ENCODE measurements at regions not wholly inside any gene's neighbourhood (a gene's known extent, or its start where the extent isn't known, plus 50 kb on each side); places are given as distances from the start of the nearest gene placed in this dataset.

GRCh38 chr18:30572214-30572613 is 470.3 kb downstream of the DSC3 start:
- H3K4me3 Mint-ChIP-seq, result no peak overlapping the region
- no peak overlapping the region for H3K4me2 ChIP-seq (ENCODE audit: insufficient read depth, insufficient read length, low read length)
- no peak overlapping the region for H2AK5ac ChIP-seq (ENCODE audit: insufficient read length, low read length)
- H3K27ac ChIP-seq (ENCODE audit: insufficient read length, low read depth, low read length), result no peak overlapping the region
- H3K14ac ChIP-seq (ENCODE audit: insufficient read depth, low read length), result no peak overlapping the region
- no peaks in the 10 kb centered on the region for H3K27me3 Mint-ChIP-seq (ENCODE audit: low read depth)
- H2BK12ac ChIP-seq (ENCODE audit: insufficient read length, low read depth, low read length), result no peak overlapping the region
- no peaks in the 10 kb centered on the region for H3K4me1 Mint-ChIP-seq
- no peaks in the 10 kb centered on the region for H4K20me1 ChIP-seq (ENCODE audit: control insufficient read depth, insufficient read depth, insufficient read length)
- no peak overlapping the region for H2BK15ac ChIP-seq (ENCODE audit: low read depth, low read length)
- H3K23ac ChIP-seq (ENCODE audit: insufficient read length, low read depth, low read length), result no peak overlapping the region
- H4K8ac ChIP-seq (replicated peaks; ENCODE audit: insufficient read length, low read depth, low read length), result no peak overlapping the region
- WGBS (ENCODE audit: extremely low coverage, insufficient read length, low lambda C conversion rate), result no CpG with 5 or more reads among the region's 2 CpGs
- no peak overlapping the region for H4K5ac ChIP-seq (ENCODE audit: insufficient read length, low read depth, low read length)
- no peaks in the 10 kb centered on the region for H3K23me2 ChIP-seq (ENCODE audit: insufficient read length, low read depth, low read length, poor library complexity, severe bottlenecking)
- no peak overlapping the region for H2BK120ac ChIP-seq (ENCODE audit: low read depth, low read length, poor library complexity, severe bottlenecking)
- H3K4me1 ChIP-seq (ENCODE audit: insufficient read depth, low read length), result no peaks in the 10 kb centered on the region
- no peak overlapping the region for H2BK5ac ChIP-seq (ENCODE audit: insufficient read length, low read length)
- H3T11ph ChIP-seq (ENCODE audit: low read length), result no peak overlapping the region
- no peak for DNase-seq
- H3K36me3 Mint-ChIP-seq (ENCODE audit: insufficient read depth in 1 of 3, low read depth in 3 of 3), result no peaks in the 10 kb centered on the region
- H2BK20ac ChIP-seq (ENCODE audit: low read depth, low read length, poor library complexity, severe bottlenecking), result no peak overlapping the region
- H3K79me2 ChIP-seq (ENCODE audit: insufficient read depth, low read length), result no peaks in the 10 kb centered on the region
- no peak overlapping the region for H2AFZ ChIP-seq (ENCODE audit: low read length)
- no peaks in the 10 kb centered on the region for H3K79me1 ChIP-seq (ENCODE audit: insufficient read depth, low read depth, low read length, poor library complexity, severe bottlenecking)
- H3K4ac ChIP-seq (ENCODE audit: low read depth, low read length), result no peak overlapping the region
- H3K18ac ChIP-seq (ENCODE audit: insufficient read length, low read depth, low read length), result no peak overlapping the region
- H3K56ac ChIP-seq (ENCODE audit: insufficient read length, low read depth, low read length), result no peak overlapping the region
- no peak overlapping the region for H3K27ac Mint-ChIP-seq
- TF ChIP-seq CTCF (conservative IDR thresholded peaks at IDR 0.05), result no peak
- H3K9me3 ChIP-seq (ENCODE audit: control insufficient read depth, low read depth, low read length), result no peaks in the 10 kb centered on the region
- H3K27me3 ChIP-seq (ENCODE audit: insufficient read depth, low read length), result no peaks in the 10 kb centered on the region
- H3K9ac ChIP-seq (ENCODE audit: extremely low read depth, insufficient read length, low read length), result no peak overlapping the region
- no peak overlapping the region for H4K91ac ChIP-seq (ENCODE audit: insufficient read length, low read depth, low read length)
- H3K9me3 Mint-ChIP-seq, result 0 out of 5 replicates have a peak, but pooled peaks cover 0 to 2% of the 10 kb centered on the region in 2 experiments
